Body of pancreas (tissue), 4 donors: ENCODE measurements at regions not wholly inside any gene's neighbourhood (a gene's known extent, or its start where the extent isn't known, plus 50 kb on each side); places are given as distances from the start of the nearest gene placed in this dataset.
A peak's percentile ranks its signal among the peaks of the same experiment; 100 is the strongest.

Experiments
- ATAC-seq: fragments of 150-250 bp; one replicate; pipeline ENCODE4 v1.9.1; 2016
- DNase-seq, 4 donors: peaks; one replicate each; pipeline ENCODE4 v3.0.0-alpha.2; 2019
- H3K27ac ChIP-seq, 4 donors: fragments of 200-600 bp; sonication (generic); 1 replicate in 3 of 4; 2 replicates in 1 of 4; pipeline versions ENCODE4 v1.5.1 to v1.6.1; 2016 to 2019; ENCODE audit warnings: mild to moderate bottlenecking in 1 of 4, mixed read lengths in 1 of 4, moderate library complexity in 1 of 4
- H3K27me3 ChIP-seq, 2 donors: fragments of 200-600 bp; sonication (generic); one replicate each; pipeline ENCODE4 v1.6.0; 2016; ENCODE audit warnings: mild to moderate bottlenecking in 1 of 2
- H3K36me3 ChIP-seq, 2 donors: fragments of 200-600 bp; sonication (generic); replicated peaks in 1 of 2; 2 replicates each; pipeline ENCODE4 v1.5.1; 2016; ENCODE audit warnings: low read depth in 2 of 2; ENCODE audit not compliant: insufficient read depth in 1 of 2
- H3K4me1 ChIP-seq: fragments of 200-600 bp; sonication (generic); one replicate; pipeline ENCODE4 v1.6.0; 2016
- H3K4me3 ChIP-seq, 2 donors: fragments of 200-600 bp; sonication (generic); 1 replicate in 1 of 2; 2 replicates in 1 of 2; pipeline ENCODE4 v1.5.1; 2016 to 2019
- H3K9me3 ChIP-seq, 3 donors: fragments of 200-600 bp; sonication (generic); 1 replicate in 2 of 3; 2 replicates in 1 of 3; pipeline ENCODE4 v1.5.1; 2016
- CTCF ChIP-seq, 7 experiments: fragments of 450-650 bp in 4 of 7; fragments of 200-600 bp in 3 of 7; sonication (generic) in 3 of 7; IDR thresholded peaks; one replicate each; pipeline ENCODE4 v1.5.1; 2016 to 2019; ENCODE audit warnings: antibody characterized with exemption in 7 of 7
- POLR2A ChIP-seq, 3 donors: fragments of 450-650 bp; IDR thresholded peaks; one replicate each; pipeline ENCODE4 v1.6.1; 2016; ENCODE audit warnings: antibody characterized with exemption in 3 of 3, mild to moderate bottlenecking in 2 of 3
- WGBS, 2 donors: methylation state at CpG; one replicate each; pipeline ENCODE4 v1.1.5; 2017; 5-methylcytosine and 5-hydroxymethylcytosine counted together
- intact Hi-C: fragments of 100-400 bp; cut with DNase I; formaldehyde crosslinking; loops from one replicate; pipeline ENCODE4 v1.15.1; 2023

DNA sequence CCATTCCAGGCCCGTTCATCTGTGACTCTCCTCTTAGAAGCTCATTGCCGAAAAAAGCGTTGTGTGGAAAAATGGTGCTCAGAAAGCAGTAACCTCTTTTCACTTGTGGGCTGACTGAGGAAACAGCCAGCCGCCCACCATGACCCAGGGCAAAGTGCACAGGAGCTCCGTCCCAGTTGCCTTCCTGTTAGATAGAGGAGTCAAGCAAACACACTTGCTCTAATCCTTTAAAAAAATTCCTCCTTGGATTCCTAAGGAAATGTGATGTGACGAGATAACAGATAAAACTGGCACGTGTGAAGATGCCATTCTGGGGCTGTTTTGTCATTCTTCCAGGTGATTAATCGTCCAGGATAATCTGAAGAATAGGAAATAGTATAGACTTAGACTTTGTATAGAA is 396.8 kb upstream of the DDHD1 start:
- H3K36me3 ChIP-seq, result no peaks in the 10 kb centered on the region
- H3K4me3 ChIP-seq, result no peak overlapping the region
- H3K4me1 ChIP-seq, result no peaks in the 10 kb centered on the region
- DNase-seq, result no peak
- TF ChIP-seq POLR2A (IDR thresholded peaks at IDR 0.05), result no peak
- TF ChIP-seq CTCF (IDR thresholded peaks at IDR 0.05), result no peak
- WGBS, 2 donors, result 62% methylated on average over 8 of the region's 8 CpGs
- H3K27me3 ChIP-seq, result no peaks in the 10 kb centered on the region
- H3K9me3 ChIP-seq, result no peaks in the 10 kb centered on the region
- intact Hi-C loops, result no loop called here
- no peak for ATAC-seq
- H3K27ac ChIP-seq, result no peak overlapping the region

DNA sequence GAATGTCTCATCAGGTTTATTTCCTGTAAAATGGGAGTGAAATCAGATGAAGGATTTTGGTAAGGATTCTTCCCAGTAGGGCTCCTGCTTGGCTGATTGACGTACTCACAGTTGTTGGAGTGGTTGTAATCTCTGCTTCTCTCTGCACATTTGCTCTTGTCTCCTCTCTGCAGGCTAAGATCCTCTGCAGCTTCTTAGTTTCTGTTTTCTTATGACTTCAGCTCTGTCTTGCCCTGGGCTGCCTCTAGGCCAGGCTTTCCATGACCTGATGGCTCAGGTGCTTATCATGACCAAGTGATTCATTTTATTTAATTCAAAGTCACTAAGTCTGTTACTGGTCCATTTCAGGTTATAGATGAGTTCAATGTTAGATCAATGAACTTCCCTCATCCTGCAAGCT is 394.5 kb upstream of the DDHD1 start:
- intact Hi-C loops, result no loop called here
- no peak overlapping the region for H3K27ac ChIP-seq
- DNase-seq, result no peak
- H3K4me1 ChIP-seq, result no peaks in the 10 kb centered on the region
- TF ChIP-seq CTCF (IDR thresholded peaks at IDR 0.05) (no peak), POLR2A (IDR thresholded peaks at IDR 0.05) (no peak)
- H3K9me3 ChIP-seq, result no peaks in the 10 kb centered on the region
- no peak for ATAC-seq
- WGBS, 2 donors, result 88 to 95% methylated on average over 1 of the region's 1 CpG
- H3K4me3 ChIP-seq, result no peak overlapping the region
- H3K36me3 ChIP-seq, result no peaks in the 10 kb centered on the region
- no peaks in the 10 kb centered on the region for H3K27me3 ChIP-seq

- TF ChIP-seq CTCF (IDR thresholded peaks at IDR 0.05), result no peak
- no peak for TF ChIP-seq POLR2A (IDR thresholded peaks at IDR 0.05)
- Histone ChIP-seq H3K36me3 (no peaks in the 10 kb centered on the region), H3K4me1 (no peaks in the 10 kb centered on the region), H3K27ac (no peak overlapping the region), H3K27me3 (no peaks in the 10 kb centered on the region), H3K9me3 (no peaks in the 10 kb centered on the region), H3K4me3 (no peak overlapping the region)
- DNase-seq (no peak), ATAC-seq (no peak)
- intact Hi-C loops, result no loop called here
These were observed 392.1 kb upstream of the DDHD1 start for GRCh38 chr14:53545217-53545616.

- TF ChIP-seq CTCF (IDR thresholded peaks at IDR 0.05) (no peak), POLR2A (IDR thresholded peaks at IDR 0.05) (no peak)
- Histone ChIP-seq H3K9me3 (no peaks in the 10 kb centered on the region), H3K4me3 (no peak overlapping the region), H3K36me3 (no peaks in the 10 kb centered on the region), H3K4me1 (no peaks in the 10 kb centered on the region), H3K27ac (no peak overlapping the region), H3K27me3 (no peaks in the 10 kb centered on the region)
- 28 to 29% methylated on average over 3 of the region's 3 CpGs for WGBS, 2 donors
- ATAC-seq (no peak), DNase-seq (peak; percentile 21 to 53 (median 30))
- intact Hi-C loops, result loop anchor here (5.0 kb wide), 1 partner anchor 630 kb away; no protein-coding TSS in a partner anchor
These were observed 389.6 kb upstream of the DDHD1 start for GRCh38 chr14:53542732-53543131.

DNA sequence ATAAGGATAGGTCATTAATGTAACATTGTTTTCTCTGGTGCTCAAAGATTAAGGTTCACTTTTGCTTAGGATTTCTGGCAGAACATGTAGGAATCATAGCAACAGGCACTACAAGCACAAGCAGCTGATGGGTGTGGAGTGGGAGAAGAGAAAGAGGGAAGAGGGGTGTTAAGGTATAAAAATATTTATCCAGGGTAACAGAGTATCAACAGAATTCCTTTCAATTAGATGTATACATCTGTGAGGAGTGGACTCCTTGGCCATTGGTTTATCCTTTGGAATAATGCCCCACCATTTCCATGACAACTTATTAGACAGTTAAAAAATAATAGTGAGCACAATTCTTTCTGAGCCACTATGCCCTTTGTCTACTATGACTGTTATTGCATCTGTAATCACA is 388.3 kb upstream of the DDHD1 start:
- no peak overlapping the region for H3K4me3 ChIP-seq
- no peaks in the 10 kb centered on the region for H3K36me3 ChIP-seq
- no peak for DNase-seq
- no peaks in the 10 kb centered on the region for H3K4me1 ChIP-seq
- TF ChIP-seq CTCF (IDR thresholded peaks at IDR 0.05), result no peak
- no peak for TF ChIP-seq POLR2A (IDR thresholded peaks at IDR 0.05)
- H3K9me3 ChIP-seq, result no peaks in the 10 kb centered on the region
- no peaks in the 10 kb centered on the region for H3K27me3 ChIP-seq
- ATAC-seq, result no peak
- no peak overlapping the region for H3K27ac ChIP-seq
- intact Hi-C loops, result loop anchor here (5.0 kb wide), 1 partner anchor 631 kb away; no protein-coding TSS in a partner anchor
